Loucy (cell line): ENCODE measurements at regions not wholly inside any gene's neighbourhood (a gene's known extent, or its start where the extent isn't known, plus 50 kb on each side); places are given as distances from the start of the nearest gene placed in this dataset.

Source experiments
- EZH2phosphoT487 ChIP-seq: fragments of 200-600 bp; IDR thresholded peaks from 2 replicates; pipeline ENCODE4 v1.6.1; 2018; ENCODE audit warnings: antibody characterized with exemption, mild to moderate bottlenecking, moderate library complexity, borderline replicate concordance
- TF ChIP-seq, protein P1 (sequence below): fragments of 200-600 bp; sonication (generic); conservative IDR thresholded peaks from 2 replicates; pipeline ENCODE4 v1.5.1; 2014; ENCODE audit warnings: mild to moderate bottlenecking, antibody characterized with exemption, low read length

DNA sequence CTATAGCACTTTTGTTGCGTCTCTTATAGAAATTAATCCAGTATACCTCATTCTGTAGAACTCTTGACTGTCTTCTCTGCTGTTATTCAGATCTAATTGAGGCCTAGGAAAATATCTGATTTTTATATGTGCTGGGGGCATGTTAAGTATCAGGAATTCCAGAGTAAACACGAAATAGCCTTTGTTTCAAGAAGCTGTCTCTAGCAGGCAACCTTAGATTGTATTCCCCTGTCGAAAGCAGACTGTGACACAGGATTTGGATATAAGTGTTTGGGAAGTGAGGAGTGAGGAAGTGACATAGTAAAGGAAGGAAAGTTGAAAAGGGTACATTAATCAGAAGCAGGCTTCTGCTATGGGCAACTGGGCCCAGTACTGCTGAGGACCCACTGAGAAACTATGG, 72.1 kb upstream of the RASA1 start:
- TF ChIP-seq, protein P1, sequence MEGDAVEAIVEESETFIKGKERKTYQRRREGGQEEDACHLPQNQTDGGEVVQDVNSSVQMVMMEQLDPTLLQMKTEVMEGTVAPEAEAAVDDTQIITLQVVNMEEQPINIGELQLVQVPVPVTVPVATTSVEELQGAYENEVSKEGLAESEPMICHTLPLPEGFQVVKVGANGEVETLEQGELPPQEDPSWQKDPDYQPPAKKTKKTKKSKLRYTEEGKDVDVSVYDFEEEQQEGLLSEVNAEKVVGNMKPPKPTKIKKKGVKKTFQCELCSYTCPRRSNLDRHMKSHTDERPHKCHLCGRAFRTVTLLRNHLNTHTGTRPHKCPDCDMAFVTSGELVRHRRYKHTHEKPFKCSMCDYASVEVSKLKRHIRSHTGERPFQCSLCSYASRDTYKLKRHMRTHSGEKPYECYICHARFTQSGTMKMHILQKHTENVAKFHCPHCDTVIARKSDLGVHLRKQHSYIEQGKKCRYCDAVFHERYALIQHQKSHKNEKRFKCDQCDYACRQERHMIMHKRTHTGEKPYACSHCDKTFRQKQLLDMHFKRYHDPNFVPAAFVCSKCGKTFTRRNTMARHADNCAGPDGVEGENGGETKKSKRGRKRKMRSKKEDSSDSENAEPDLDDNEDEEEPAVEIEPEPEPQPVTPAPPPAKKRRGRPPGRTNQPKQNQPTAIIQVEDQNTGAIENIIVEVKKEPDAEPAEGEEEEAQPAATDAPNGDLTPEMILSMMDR, result no peak
- TF ChIP-seq EZH2phosphoT487, result no peak
